PC-9 (cell line): ENCODE measurements at regions not wholly inside any gene's neighbourhood (a gene's known extent, or its start where the extent isn't known, plus 50 kb on each side); places are given as distances from the start of the nearest gene placed in this dataset.

ENCODE experiments used
- BruUV-seq: library from RNA; stranded (reverse); fragments of 400-500 nt; replicated peaks from 2 replicates; lab custom pipeline; 2021; lab: Mats Ljungman, UMichigan
- CTCF ChIA-PET: fragments of 300-600 bp; sonication (Branson Sonifier 250); formaldehyde crosslinking; loops from one replicate; lab custom pipeline; 2022; ENCODE audit warnings: antibody characterized with exemption; lab: Charles Lee
- POLR2A ChIA-PET: fragments of 300-600 bp; sonication (Branson Sonifier 250); formaldehyde crosslinking; loops from one replicate; lab custom pipeline; 2022; ENCODE audit warnings: antibody characterized with exemption; ENCODE audit not compliant: unreplicated experiment; lab: Charles Lee
- DNase-seq, 2 experiments: peaks; one replicate each; pipeline versions ENCODE4 v3.0.0 to v3.0.0-alpha.2; 2015 to 2022; ENCODE audit warnings: mixed read lengths in 1 of 2
- H2AFZ ChIP-seq: fragments of 200-600 bp; sonication (generic); 2 replicates; pipeline ENCODE4 v1.8.1; 2017; ENCODE audit warnings: antibody characterized with exemption
- H3F3A ChIP-seq: fragments of 200-600 bp; sonication (generic); 2 replicates; pipeline ENCODE4 v1.8.1; 2017; ENCODE audit warnings: antibody characterized with exemption, mild to moderate bottlenecking, low read depth; ENCODE audit not compliant: insufficient read depth
- H3K27ac ChIP-seq: fragments of 200-600 bp; sonication (generic); 2 replicates; pipeline ENCODE4 v1.6.1; 2016; ENCODE audit warnings: mixed run types
- H3K27me3 ChIP-seq: fragments of 200-600 bp; sonication (generic); 2 replicates; pipeline ENCODE4 v1.6.1; 2016; ENCODE audit warnings: low read depth, mixed run types; ENCODE audit not compliant: insufficient read depth
- H3K36me3 ChIP-seq: fragments of 200-600 bp; sonication (generic); 2 replicates; pipeline ENCODE4 v1.6.1; 2016; ENCODE audit warnings: low read depth, mixed run types
- H3K4me1 ChIP-seq: fragments of 200-600 bp; sonication (generic); replicated peaks from 2 replicates; pipeline ENCODE4 v1.6.1; 2016; ENCODE audit warnings: mixed run types; ENCODE audit not compliant: insufficient read depth
- H3K4me2 ChIP-seq: fragments of 200-600 bp; sonication (generic); 2 replicates; pipeline ENCODE4 v1.6.1; 2017; ENCODE audit warnings: mixed run types
- H3K4me3 ChIP-seq: fragments of 200-600 bp; sonication (generic); 2 replicates; pipeline ENCODE4 v1.6.1; 2016; ENCODE audit warnings: mixed run types
- H3K79me2 ChIP-seq: fragments of 200-600 bp; sonication (generic); 2 replicates; pipeline ENCODE4 v1.6.1; 2017; ENCODE audit warnings: low read depth, mixed run types
- H3K9me2 ChIP-seq: fragments of 200-600 bp; sonication (generic); 2 replicates; pipeline ENCODE4 v1.8.1; 2017; ENCODE audit warnings: mild to moderate bottlenecking; ENCODE audit not compliant: insufficient read depth
- H3K9me3 ChIP-seq: fragments of 200-600 bp; sonication (generic); 2 replicates; pipeline ENCODE4 v1.8.1; 2016; ENCODE audit warnings: low read depth; ENCODE audit not compliant: insufficient read depth
- H4K20me1 ChIP-seq: fragments of 200-600 bp; sonication (generic); 2 replicates; pipeline ENCODE4 v1.8.1; 2017; ENCODE audit not compliant: insufficient read depth
- EZH2 ChIP-seq: fragments of 200-600 bp; sonication (generic); IDR thresholded peaks from 2 replicates; pipeline ENCODE4 v1.8.0; 2017; ENCODE audit warnings: antibody characterized with exemption, low read depth
- intact Hi-C: fragments of 100-400 bp; cut with micrococcal nuclease; formaldehyde crosslinking; loops from one replicate; pipeline ENCODE4 v1.10.0; 2022; ENCODE audit not compliant: unreplicated experiment
- TF ChIP-seq, protein P1 (sequence below): fragments of 200-600 bp; sonication (generic); conservative IDR thresholded peaks from 2 replicates; pipeline ENCODE4 v1.6.1; 2017; ENCODE audit warnings: mixed run types, antibody characterized with exemption, mild to moderate bottlenecking, moderate library complexity

DNA sequence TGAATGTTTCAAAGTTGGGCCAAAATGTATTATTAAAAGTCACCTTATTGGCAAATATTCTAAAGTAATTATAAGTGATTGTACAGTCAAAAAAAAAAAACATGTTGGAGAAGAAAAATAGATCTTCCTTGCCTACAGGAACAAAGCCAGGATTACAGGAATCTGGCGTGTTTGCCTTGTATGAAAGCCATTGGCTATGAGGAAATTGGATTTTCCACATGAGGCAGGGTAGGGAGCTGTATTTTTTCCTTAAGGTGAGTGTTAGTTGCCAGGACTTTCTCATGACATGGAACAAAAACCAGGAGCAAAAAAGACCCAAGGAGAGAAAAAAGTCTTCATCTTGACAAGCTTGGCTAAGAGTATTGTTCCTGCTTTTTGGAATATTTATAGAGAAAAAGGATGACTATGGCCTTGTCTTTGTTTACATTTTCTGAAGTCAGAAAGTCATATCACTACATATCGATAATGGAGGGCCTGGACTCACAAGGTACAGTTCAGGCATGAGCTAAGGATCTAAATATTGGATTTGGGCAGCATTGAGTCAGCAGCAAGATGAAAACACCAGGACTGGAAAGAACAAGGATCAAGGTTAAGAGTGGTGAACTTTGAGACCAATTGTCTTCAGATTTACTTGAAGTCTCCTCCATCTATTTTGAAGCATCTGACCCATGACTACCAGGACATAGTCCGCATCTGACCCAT lies 68.4 kb upstream of the FLRT2 start:
- Histone ChIP-seq H3K79me2 (no peaks in the 10 kb centered on the region), H3F3A (no peaks in the 10 kb centered on the region), H3K9me3 (no peaks in the 10 kb centered on the region), H3K4me1 (no peaks in the 10 kb centered on the region), H3K4me2 (no peak overlapping the region), H3K27ac (no peak overlapping the region), H4K20me1 (no peaks in the 10 kb centered on the region), H2AFZ (no peak overlapping the region), H3K4me3 (no peak overlapping the region), H3K36me3 (no peaks in the 10 kb centered on the region), H3K9me2 (no peaks in the 10 kb centered on the region), H3K27me3 (no peaks in the 10 kb centered on the region)
- no peak for TF ChIP-seq EZH2
- TF ChIP-seq, protein P1, sequence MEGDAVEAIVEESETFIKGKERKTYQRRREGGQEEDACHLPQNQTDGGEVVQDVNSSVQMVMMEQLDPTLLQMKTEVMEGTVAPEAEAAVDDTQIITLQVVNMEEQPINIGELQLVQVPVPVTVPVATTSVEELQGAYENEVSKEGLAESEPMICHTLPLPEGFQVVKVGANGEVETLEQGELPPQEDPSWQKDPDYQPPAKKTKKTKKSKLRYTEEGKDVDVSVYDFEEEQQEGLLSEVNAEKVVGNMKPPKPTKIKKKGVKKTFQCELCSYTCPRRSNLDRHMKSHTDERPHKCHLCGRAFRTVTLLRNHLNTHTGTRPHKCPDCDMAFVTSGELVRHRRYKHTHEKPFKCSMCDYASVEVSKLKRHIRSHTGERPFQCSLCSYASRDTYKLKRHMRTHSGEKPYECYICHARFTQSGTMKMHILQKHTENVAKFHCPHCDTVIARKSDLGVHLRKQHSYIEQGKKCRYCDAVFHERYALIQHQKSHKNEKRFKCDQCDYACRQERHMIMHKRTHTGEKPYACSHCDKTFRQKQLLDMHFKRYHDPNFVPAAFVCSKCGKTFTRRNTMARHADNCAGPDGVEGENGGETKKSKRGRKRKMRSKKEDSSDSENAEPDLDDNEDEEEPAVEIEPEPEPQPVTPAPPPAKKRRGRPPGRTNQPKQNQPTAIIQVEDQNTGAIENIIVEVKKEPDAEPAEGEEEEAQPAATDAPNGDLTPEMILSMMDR: no peak
- ChIA-PET CTCF (no interaction called here), POLR2A (no interaction called here)
- intact Hi-C loops: no loop called here
- no TSS peak for BruUV-seq
- no peak for DNase-seq

DNA sequence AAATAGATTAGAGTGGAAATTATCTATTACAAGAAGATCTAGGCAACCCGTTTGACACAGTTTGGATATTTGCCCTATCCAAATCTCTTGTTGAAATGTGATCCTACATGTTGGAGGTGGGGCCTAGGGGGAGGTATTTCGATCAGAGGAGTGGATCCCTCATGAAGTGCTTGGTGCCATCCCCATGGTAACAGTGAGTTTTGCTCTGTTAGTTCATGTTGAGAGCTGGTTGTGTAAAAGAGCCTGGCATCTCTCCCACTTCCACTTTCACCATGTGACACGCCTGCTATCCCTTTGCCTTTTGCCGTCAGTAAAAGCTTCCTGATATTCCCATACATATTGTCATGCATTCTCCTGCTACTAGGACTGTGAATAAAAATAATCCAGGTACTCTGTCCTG lies 66.4 kb upstream of the FLRT2 start:
- ChIA-PET CTCF (no interaction called here), POLR2A (no interaction called here)
- no peak overlapping the region for H3K27ac ChIP-seq
- no peaks in the 10 kb centered on the region for H3K4me1 ChIP-seq
- BruUV-seq: no TSS peak
- no peaks in the 10 kb centered on the region for H3K27me3 ChIP-seq
- no peak for DNase-seq
- no peaks in the 10 kb centered on the region for H3F3A ChIP-seq
- TF ChIP-seq EZH2: no peak
- TF ChIP-seq, protein P1: no peak
- no peaks in the 10 kb centered on the region for H3K79me2 ChIP-seq
- H3K4me3 ChIP-seq: no peak overlapping the region
- no peak overlapping the region for H2AFZ ChIP-seq
- intact Hi-C loops: no loop called here
- H3K9me2 ChIP-seq: no peaks in the 10 kb centered on the region
- H4K20me1 ChIP-seq: no peaks in the 10 kb centered on the region
- no peaks in the 10 kb centered on the region for H3K9me3 ChIP-seq
- no peaks in the 10 kb centered on the region for H3K36me3 ChIP-seq
- H3K4me2 ChIP-seq: no peak overlapping the region

DNA sequence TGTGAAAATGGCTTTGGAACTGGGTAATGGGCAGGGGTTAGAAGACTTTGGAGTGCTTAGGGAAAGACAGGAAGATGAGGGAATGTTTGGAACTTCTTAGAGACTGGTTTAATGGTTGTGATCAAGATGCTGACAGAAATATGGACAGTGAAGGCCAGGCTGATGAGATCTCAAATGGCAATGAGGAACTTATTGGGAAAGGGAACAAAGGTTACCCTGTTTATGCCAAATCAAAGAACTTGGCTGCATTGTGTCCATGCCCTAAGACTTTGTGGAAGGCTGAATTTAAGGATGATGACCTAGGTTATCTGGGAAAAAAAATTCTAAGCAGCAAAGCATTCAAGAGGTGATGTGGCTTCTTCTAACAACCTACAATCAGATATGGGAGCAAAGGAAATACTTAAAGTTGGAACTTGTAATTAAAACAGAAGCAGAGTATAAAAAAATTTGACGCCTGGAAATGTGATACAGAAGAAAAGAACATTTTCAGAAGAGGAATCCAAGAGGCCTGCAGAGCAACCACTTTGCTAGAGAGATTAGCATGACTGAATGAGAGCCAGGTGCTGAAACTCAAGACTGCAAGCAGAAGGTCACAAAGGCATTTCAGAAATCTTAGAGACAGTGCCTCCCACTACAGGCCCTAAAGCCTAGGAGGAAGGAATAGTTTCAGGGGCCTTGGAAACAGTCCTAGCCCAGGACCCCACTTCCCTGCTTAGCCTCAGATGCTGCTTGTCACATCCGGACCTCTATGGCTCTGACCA lies 65.6 kb upstream of the FLRT2 start:
- Histone ChIP-seq H3K9me3 (no peaks in the 10 kb centered on the region), H2AFZ (no peak overlapping the region), H3K27me3 (no peaks in the 10 kb centered on the region), H3K4me2 (no peak overlapping the region), H3K36me3 (no peaks in the 10 kb centered on the region), H3K4me1 (no peaks in the 10 kb centered on the region), H3K9me2 (no peaks in the 10 kb centered on the region), H4K20me1 (no peaks in the 10 kb centered on the region), H3F3A (no peaks in the 10 kb centered on the region), H3K4me3 (no peak overlapping the region), H3K27ac (no peak overlapping the region), H3K79me2 (no peaks in the 10 kb centered on the region)
- no TSS peak for BruUV-seq
- DNase-seq: no peak
- TF ChIP-seq, protein P1: no peak
- TF ChIP-seq EZH2: no peak
- intact Hi-C loops: no loop called here
- POLR2A ChIA-PET: no interaction called here
- CTCF ChIA-PET: no interaction called here
